MM.1S (cell line): ENCODE measurements at regions not wholly inside any gene's neighbourhood (a gene's known extent, or its start where the extent isn't known, plus 50 kb on each side); places are given as distances from the start of the nearest gene placed in this dataset.

Source experiments
- DNase-seq: peaks from one replicate; pipeline ENCODE4 v3.0.0-alpha.2; 2015
- H2AFZ ChIP-seq: fragments of 300-600 bp; sonication (generic); 2 replicates; pipeline ENCODE4 v1.6.0; 2016; ENCODE audit warnings: antibody characterized with exemption, low read length
- H3F3A ChIP-seq: fragments of 300-600 bp; sonication (generic); 2 replicates; pipeline ENCODE4 v1.6.1; 2016; ENCODE audit warnings: mild to moderate bottlenecking, antibody characterized with exemption, low read length, moderate library complexity, mixed read lengths; ENCODE audit not compliant: insufficient read depth
- H3K27ac ChIP-seq: fragments of 300-600 bp; sonication (generic); 2 replicates; pipeline ENCODE4 v1.5.1; 2016; ENCODE audit warnings: mild to moderate bottlenecking, low read length
- H3K27me3 ChIP-seq: fragments of 300-600 bp; sonication (generic); replicated peaks from 2 replicates; pipeline ENCODE4 v1.6.0; 2016; ENCODE audit warnings: low read length; ENCODE audit not compliant: insufficient read depth
- H3K36me3 ChIP-seq: fragments of 300-600 bp; sonication (generic); replicated peaks from 2 replicates; pipeline ENCODE4 v1.6.1; 2016; ENCODE audit warnings: mild to moderate bottlenecking, low read length, mixed read lengths; ENCODE audit not compliant: insufficient read depth
- H3K4me1 ChIP-seq: fragments of 300-600 bp; sonication (generic); 2 replicates; pipeline ENCODE4 v1.6.1; 2016; ENCODE audit warnings: low read length, mixed read lengths
- H3K4me2 ChIP-seq: fragments of 300-600 bp; sonication (generic); 2 replicates; pipeline ENCODE4 v1.6.0; 2016; ENCODE audit warnings: low read depth, low read length
- H3K4me3 ChIP-seq: fragments of 300-600 bp; sonication (generic); 2 replicates; pipeline ENCODE4 v1.5.1; 2016; ENCODE audit warnings: low read length, mixed read lengths
- H3K79me2 ChIP-seq: fragments of 300-600 bp; sonication (generic); 2 replicates; pipeline ENCODE4 v1.6.1; 2016; ENCODE audit warnings: mixed run types, low read length, mixed read lengths
- H3K9ac ChIP-seq: fragments of 300-600 bp; sonication (generic); 2 replicates; pipeline ENCODE4 v1.6.1; 2016; ENCODE audit warnings: low read length, mixed read lengths
- H3K9me2 ChIP-seq: fragments of 300-600 bp; sonication (generic); replicated peaks from 2 replicates; pipeline ENCODE4 v1.6.1; 2016; ENCODE audit warnings: mild to moderate bottlenecking, low read length, mixed read lengths; ENCODE audit not compliant: insufficient read depth
- H3K9me3 ChIP-seq: fragments of 300-600 bp; sonication (generic); replicated peaks from 2 replicates; pipeline ENCODE4 v1.6.1; 2016; ENCODE audit warnings: mild to moderate bottlenecking, low read length, mixed read lengths; ENCODE audit not compliant: insufficient read depth
- H4K20me1 ChIP-seq: fragments of 300-600 bp; sonication (generic); 2 replicates; pipeline ENCODE4 v1.6.1; 2016; ENCODE audit warnings: mild to moderate bottlenecking, low read length, moderate library complexity, mixed read lengths; ENCODE audit not compliant: insufficient read depth
- CTCF ChIP-seq: fragments of 300-600 bp; sonication (generic); IDR thresholded peaks from 2 replicates; pipeline ENCODE4 v1.5.1; 2016; ENCODE audit warnings: antibody characterized with exemption, low read length, mixed read lengths
- EZH2 ChIP-seq: fragments of 300-600 bp; sonication (generic); optimal IDR thresholded peaks from 2 replicates; pipeline ENCODE3; 2017; ENCODE audit warnings: low read depth, mild to moderate bottlenecking, antibody characterized with exemption, low read length, mixed read lengths
- EZH2phosphoT487 ChIP-seq: fragments of 300-600 bp; sonication (generic); IDR thresholded peaks from 2 replicates; pipeline ENCODE4 v1.6.1; 2018; ENCODE audit warnings: antibody characterized with exemption, low read length

- Histone ChIP-seq H2AFZ (no peak overlapping the region), H3K4me3 (no peak overlapping the region)
These were observed 600.0 kb downstream of the SI start for GRCh38 chr3:164478323-164478722.

GRCh38 chr3:164477403-164477802, 600.9 kb downstream of the SI start:
- H3K4me1 ChIP-seq = no peaks in the 10 kb centered on the region
- H3K27me3 ChIP-seq = no peaks in the 10 kb centered on the region
- no peak overlapping the region for H3K4me2 ChIP-seq
- H2AFZ ChIP-seq = no peak overlapping the region
- H3K9ac ChIP-seq = no peak overlapping the region
- no peaks in the 10 kb centered on the region for H3K79me2 ChIP-seq
- H3K9me2 ChIP-seq = no peaks in the 10 kb centered on the region
- no peaks in the 10 kb centered on the region for H3K36me3 ChIP-seq
- no peaks in the 10 kb centered on the region for H4K20me1 ChIP-seq
- H3K9me3 ChIP-seq = no peaks in the 10 kb centered on the region
- no peak for DNase-seq
- TF ChIP-seq CTCF = no peak
- no peak for TF ChIP-seq EZH2phosphoT487
- TF ChIP-seq EZH2 = no peak
- no peaks in the 10 kb centered on the region for H3F3A ChIP-seq
- H3K4me3 ChIP-seq = no peak overlapping the region
- no peak overlapping the region for H3K27ac ChIP-seq

More at GRCh38 chr3:164478323-164478722, 600.0 kb downstream of the SI start:
- DNase-seq = no peak
- no peaks in the 10 kb centered on the region for H3K9me2 ChIP-seq
- no peak overlapping the region for H3K9ac ChIP-seq
- H3K9me3 ChIP-seq = no peaks in the 10 kb centered on the region
- no peak overlapping the region for H3K4me2 ChIP-seq
- no peaks in the 10 kb centered on the region for H3K27me3 ChIP-seq
- no peaks in the 10 kb centered on the region for H3K4me1 ChIP-seq
- no peaks in the 10 kb centered on the region for H3K79me2 ChIP-seq
- H3K36me3 ChIP-seq = no peaks in the 10 kb centered on the region
- H3F3A ChIP-seq = no peaks in the 10 kb centered on the region
- H3K27ac ChIP-seq = no peak overlapping the region
- TF ChIP-seq CTCF (no peak), EZH2 (no peak), EZH2phosphoT487 (no peak)
- H4K20me1 ChIP-seq = no peaks in the 10 kb centered on the region

- Histone ChIP-seq H3K27me3 (no peaks in the 10 kb centered on the region), H3F3A (no peaks in the 10 kb centered on the region), H4K20me1 (no peaks in the 10 kb centered on the region), H3K27ac (no peak overlapping the region), H3K4me1 (no peaks in the 10 kb centered on the region), H3K9me3 (no peaks in the 10 kb centered on the region), H3K4me3 (no peak overlapping the region), H3K4me2 (no peak overlapping the region), H2AFZ (no peak overlapping the region), H3K9me2 (no peaks in the 10 kb centered on the region), H3K36me3 (no peaks in the 10 kb centered on the region), H3K9ac (no peak overlapping the region), H3K79me2 (no peaks in the 10 kb centered on the region)
- no peak for DNase-seq
- TF ChIP-seq CTCF (no peak), EZH2phosphoT487 (no peak), EZH2 (no peak)
These were observed 601.7 kb downstream of the SI start for GRCh38 chr3:164476631-164477030.
